ENCODE measurements at regions not wholly inside any gene's neighbourhood (a gene's known extent, or its start where the extent isn't known, plus 50 kb on each side); places are given as distances from the start of the nearest gene placed in this dataset.

- Histone ChIP-seq H3K27ac (ENCODE audit: low read depth, low read length) (no peak overlapping the region), H3K4me3 (ENCODE audit: insufficient read depth, low read length, poor library complexity, severe bottlenecking) (no peak overlapping the region), H3K4me2 (ENCODE audit: low read depth, low read length, poor library complexity, severe bottlenecking) (no peak overlapping the region), H3K36me3 (ENCODE audit: low read length) (no peaks in the 10 kb centered on the region), H3K9ac (ENCODE audit: low read length) (no peak overlapping the region), H3K9me3 (ENCODE audit: insufficient read depth, low read length) (no peaks in the 10 kb centered on the region), H3K79me2 (ENCODE audit: insufficient read depth, low read length) (no peaks in the 10 kb centered on the region), H3K9me2 (replicated peaks; ENCODE audit: insufficient read depth, low read length) (no peaks in the 10 kb centered on the region), H3F3A (ENCODE audit: insufficient read depth) (no peaks in the 10 kb centered on the region), H2AFZ (ENCODE audit: low read depth, low read length, severe bottlenecking) (no peak overlapping the region), H3K27me3 (ENCODE audit: low read length) (no peaks in the 10 kb centered on the region), H4K20me1 (ENCODE audit: low read depth, low read length) (no peaks in the 10 kb centered on the region)
- TF ChIP-seq EZH2phosphoT487 (conservative IDR thresholded peaks at IDR 0.05; ENCODE audit: low read length) = no peak
- TF ChIP-seq CTCF (IDR thresholded peaks at IDR 0.05; ENCODE audit: insufficient read depth, low read length, poor library complexity, severe bottlenecking) = no peak
Measured at GRCh38 chr1:60245324-60245723, 171.8 kb upstream of the C1orf87 start.

GRCh38 chr1:60244906-60245305 lies 171.3 kb upstream of the C1orf87 start:
- no peaks in the 10 kb centered on the region for H3K79me2 ChIP-seq (ENCODE audit: insufficient read depth, low read length)
- no peaks in the 10 kb centered on the region for H3K27me3 ChIP-seq (ENCODE audit: low read length)
- no peak overlapping the region for H3K4me3 ChIP-seq (ENCODE audit: insufficient read depth, low read length, poor library complexity, severe bottlenecking)
- H3K4me2 ChIP-seq (ENCODE audit: low read depth, low read length, poor library complexity, severe bottlenecking) = no peak overlapping the region
- no peak for TF ChIP-seq CTCF (IDR thresholded peaks at IDR 0.05; ENCODE audit: insufficient read depth, low read length, poor library complexity, severe bottlenecking)
- no peak for TF ChIP-seq EZH2phosphoT487 (conservative IDR thresholded peaks at IDR 0.05; ENCODE audit: low read length)
- H3K9ac ChIP-seq (ENCODE audit: low read length) = no peak overlapping the region
- H3K9me2 ChIP-seq (replicated peaks; ENCODE audit: insufficient read depth, low read length) = no peaks in the 10 kb centered on the region
- H2AFZ ChIP-seq (ENCODE audit: low read depth, low read length, severe bottlenecking) = no peak overlapping the region
- H3K27ac ChIP-seq (ENCODE audit: low read depth, low read length) = no peak overlapping the region
- H4K20me1 ChIP-seq (ENCODE audit: low read depth, low read length) = no peaks in the 10 kb centered on the region
- no peaks in the 10 kb centered on the region for H3K9me3 ChIP-seq (ENCODE audit: insufficient read depth, low read length)
- H3F3A ChIP-seq (ENCODE audit: insufficient read depth) = no peaks in the 10 kb centered on the region
- H3K36me3 ChIP-seq (ENCODE audit: low read length) = no peaks in the 10 kb centered on the region

GRCh38 chr1:60235275-60235674 lies 161.7 kb upstream of the C1orf87 start:
- no peaks in the 10 kb centered on the region for H3K9me2 ChIP-seq (replicated peaks; ENCODE audit: insufficient read depth, low read length)
- H3F3A ChIP-seq (ENCODE audit: insufficient read depth) = no peaks in the 10 kb centered on the region
- H3K36me3 ChIP-seq (ENCODE audit: low read length) = no peaks in the 10 kb centered on the region
- no peaks in the 10 kb centered on the region for H3K9me3 ChIP-seq (ENCODE audit: insufficient read depth, low read length)
- H3K4me3 ChIP-seq (ENCODE audit: insufficient read depth, low read length, poor library complexity, severe bottlenecking) = no peak overlapping the region
- TF ChIP-seq EZH2phosphoT487 (conservative IDR thresholded peaks at IDR 0.05; ENCODE audit: low read length) (no peak), CTCF (IDR thresholded peaks at IDR 0.05; ENCODE audit: insufficient read depth, low read length, poor library complexity, severe bottlenecking) (no peak)
- H3K4me2 ChIP-seq (ENCODE audit: low read depth, low read length, poor library complexity, severe bottlenecking) = no peak overlapping the region
- no peaks in the 10 kb centered on the region for H4K20me1 ChIP-seq (ENCODE audit: low read depth, low read length)
- H2AFZ ChIP-seq (ENCODE audit: low read depth, low read length, severe bottlenecking) = no peak overlapping the region
- no peak overlapping the region for H3K27ac ChIP-seq (ENCODE audit: low read depth, low read length)
- H3K27me3 ChIP-seq (ENCODE audit: low read length) = no peaks in the 10 kb centered on the region
- H3K9ac ChIP-seq (ENCODE audit: low read length) = no peak overlapping the region
- no peaks in the 10 kb centered on the region for H3K79me2 ChIP-seq (ENCODE audit: insufficient read depth, low read length)

Measured in SU-DHL-6 (cell line).